ENCODE measurements at regions not wholly inside any gene's neighbourhood (a gene's known extent, or its start where the extent isn't known, plus 50 kb on each side); places are given as distances from the start of the nearest gene placed in this dataset.

DNA sequence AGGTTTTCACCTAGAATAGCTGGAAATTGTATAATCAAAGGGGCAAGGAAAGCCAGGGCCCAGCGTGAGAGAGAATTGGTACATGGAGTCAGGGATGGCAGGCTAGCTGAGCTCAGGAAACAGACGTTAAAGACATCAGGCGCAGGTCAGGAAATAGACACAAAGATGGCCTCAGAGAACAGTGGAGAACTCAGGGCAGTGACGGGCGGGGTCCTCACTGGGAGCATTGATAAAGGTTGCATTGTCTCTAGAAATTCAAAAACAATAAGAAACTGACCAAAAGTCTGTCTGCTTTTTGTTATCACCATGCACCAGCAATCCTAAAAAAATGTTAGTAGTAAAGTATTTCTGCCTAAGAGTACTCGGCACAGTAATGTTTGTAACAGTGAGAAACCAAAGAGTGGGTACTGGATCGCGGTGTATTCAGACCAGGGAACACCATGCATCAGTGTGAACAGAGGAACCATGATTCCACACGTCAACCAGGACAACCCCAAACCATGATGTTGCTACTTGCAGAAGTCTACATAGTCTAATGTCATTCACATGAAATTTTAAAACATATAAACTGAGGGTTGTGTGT, 81.9 kb upstream of the AUTS2 start:
- TF ChIP-seq POLR2AphosphoS5 (IDR thresholded peaks at IDR 0.05) (no peak), CTCF (IDR thresholded peaks at IDR 0.05) (no peak)
